K562 (cell line): ENCODE measurements at regions not wholly inside any gene's neighbourhood (a gene's known extent, or its start where the extent isn't known, plus 50 kb on each side); places are given as distances from the start of the nearest gene placed in this dataset.

Experiments used
- ATAC-seq: fragments of 200-7000 bp; cut with Tn5 transposase; 3 replicates; pipeline ENCODE4 v1.9.1; 2020; ENCODE audit warnings: moderate library complexity
- BruUV-seq: library from RNA; stranded (reverse); fragments of 400-500 nt; replicated peaks from 2 replicates; lab custom pipeline; 2021; lab: Mats Ljungman, UMichigan
- CTCF ChIA-PET: fragments of 300-600 bp; formaldehyde crosslinking; extraction: SDS; loops from one replicate; lab custom pipeline; 2021; ENCODE audit warnings: low intra/inter-chr PET ratio; lab: Yijun Ruan, JAX
- POLR2A ChIA-PET: fragments of 300-600, 350-650 bp; sonication (Branson Sonifier 250); formaldehyde crosslinking; extraction: SDS; loops from one replicate; lab custom pipeline; 2021; ENCODE audit warnings: antibody characterized with exemption, inconsistent platforms; lab: Yijun Ruan, JAX
- DNase-seq, 4 experiments: peaks; one replicate each; pipeline versions ENCODE4 v3.0.0 to v3.0.0-alpha.2; 2011 to 2018; ENCODE audit warnings: low spot score in 3 of 4, mixed read lengths in 3 of 4; ENCODE audit errors: extremely low read depth in 1 of 4
- FAIRE-seq: peaks from 2 replicates; lab custom pipeline; 2011; peaks lifted over from hg19 to GRCh38; lab: Jason Lieb, UNC
- H2AFZ ChIP-seq: 2 replicates; pipeline ENCODE4 v1.6.0; 2011; ENCODE audit warnings: low read depth, low read length, control low read depth, inconsistent platforms
- H3K27ac ChIP-seq: fragments of 200-600 bp; 3 replicates; pipeline ENCODE4 v1.8.0; 2011; ENCODE audit warnings: low read depth, mild to moderate bottlenecking, control low read depth, inconsistent platforms, low read length, moderate library complexity, mixed read lengths; ENCODE audit errors: extremely low read depth
- H3K27me3 ChIP-seq, 2 experiments: fragments of 300-600 bp in 1 of 2; 2 replicates in 1 of 2; 3 replicates in 1 of 2; pipeline versions ENCODE4 v1.6.0 to v1.8.0; 2011; ENCODE audit warnings: inconsistent platforms in 2 of 2, low read length in 2 of 2, mild to moderate bottlenecking in 1 of 2, mixed read lengths in 1 of 2, moderate library complexity in 1 of 2; ENCODE audit not compliant: control insufficient read depth in 2 of 2, insufficient read depth in 2 of 2
- H3K36me3 ChIP-seq: fragments of 300-600 bp; 3 replicates; pipeline ENCODE4 v1.8.0; 2011; ENCODE audit warnings: mild to moderate bottlenecking, low read length, inconsistent platforms; ENCODE audit not compliant: control insufficient read depth, insufficient read depth
- H3K4me1 ChIP-seq, 2 experiments: fragments of 200-600 bp in 1 of 2; replicated peaks in 1 of 2; 2 replicates in 1 of 2; 3 replicates in 1 of 2; pipeline versions ENCODE4 v1.5.1 to v1.8.0; 2011; ENCODE audit warnings: inconsistent platforms in 2 of 2, low read length in 2 of 2, mild to moderate bottlenecking in 1 of 2, mixed read lengths in 1 of 2, moderate library complexity in 1 of 2; ENCODE audit not compliant: control insufficient read depth in 2 of 2, insufficient read depth in 2 of 2
- H3K4me2 ChIP-seq: 2 replicates; pipeline ENCODE4 v1.6.1; 2011; ENCODE audit warnings: low read length, control low read depth, inconsistent platforms, mixed read lengths; ENCODE audit not compliant: insufficient read depth
- H3K4me3 ChIP-seq: fragments of 200-600 bp; sonication (generic), shearing (Covaris generic); 2 replicates; pipeline ENCODE4 v1.5.1; 2016; ENCODE audit warnings: control low read depth, inconsistent platforms
- H3K79me2 ChIP-seq: fragments of 200-600 bp; 3 replicates; pipeline ENCODE4 v1.8.0; 2011; ENCODE audit warnings: low read length, inconsistent platforms; ENCODE audit not compliant: control insufficient read depth, insufficient read depth
- H3K9ac ChIP-seq, 2 experiments: 2 replicates each; pipeline versions ENCODE4 v1.6.0 to v1.6.1; 2011; ENCODE audit warnings: low read depth in 2 of 2, low read length in 2 of 2, control low read depth in 1 of 2, inconsistent platforms in 1 of 2, mild to moderate bottlenecking in 1 of 2, mixed read lengths in 1 of 2; ENCODE audit not compliant: insufficient read depth in 1 of 2
- H3K9me1 ChIP-seq: one replicate; pipeline ENCODE4 v1.6.0; 2011; ENCODE audit warnings: inconsistent platforms, mild to moderate bottlenecking, low read length, moderate library complexity; ENCODE audit not compliant: control insufficient read depth, insufficient read depth
- H3K9me3 ChIP-seq: replicated peaks from 2 replicates; pipeline ENCODE4 v1.5.1; 2011; ENCODE audit warnings: low read depth, low read length, inconsistent platforms; ENCODE audit not compliant: control insufficient read depth, insufficient read depth
- H4K20me1 ChIP-seq: replicated peaks from 2 replicates; pipeline ENCODE4 v1.6.1; 2011; ENCODE audit warnings: low read length, inconsistent platforms, mixed read lengths; ENCODE audit not compliant: control insufficient read depth, insufficient read depth
- ATF7 ChIP-seq: fragments of 450-650 bp; IDR thresholded peaks from 2 replicates; pipeline ENCODE4 v1.7.1; 2014; ENCODE audit warnings: mild to moderate bottlenecking, moderate library complexity
- CCNT2 ChIP-seq: IDR thresholded peaks from 2 replicates; pipeline ENCODE4 v1.6.1; 2011; ENCODE audit warnings: borderline replicate concordance, low read depth, mild to moderate bottlenecking, moderate library complexity, mixed read lengths, low read length; ENCODE audit not compliant: insufficient read length; ENCODE audit errors: extremely low read depth
- IFI16 ChIP-seq: fragments of 250-450 bp; sonication (Bioruptor Pico); IDR thresholded peaks from 2 replicates; pipeline ENCODE4 v2.1.2; 2022; ENCODE audit warnings: mild to moderate bottlenecking, inconsistent platforms
- RBBP5 ChIP-seq: fragments of 200-600 bp; sonication (generic); IDR thresholded peaks from 2 replicates; pipeline ENCODE4 v1.6.1; 2012; ENCODE audit warnings: borderline replicate concordance, mild to moderate bottlenecking, low read length, control low read depth, inconsistent platforms; ENCODE audit not compliant: insufficient read depth, poor library complexity, severe bottlenecking
- SMARCA4 ChIP-seq: fragments of 450-650 bp; IDR thresholded peaks from 2 replicates; pipeline ENCODE4 v1.6.1; 2016
- TAF9B ChIP-seq: fragments of 450-650 bp; IDR thresholded peaks from 2 replicates; pipeline ENCODE4 v1.6.1; 2018; ENCODE audit warnings: mild to moderate bottlenecking; ENCODE audit not compliant: partially characterized antibody
- ZNF780A ChIP-seq: fragments of 250-450 bp; sonication (Bioruptor Pico); IDR thresholded peaks from 2 replicates; pipeline ENCODE4 v1.5.0; 2021; ENCODE audit warnings: mild to moderate bottlenecking
- WGBS: fragments of 100-300 bp; shearing (Covaris generic); methylation state at CpG from one replicate; pipeline ENCODE4 v1.1.6; 2016; ENCODE audit warnings: low coverage, mixed read lengths; ENCODE audit not compliant: insufficient coverage; ENCODE audit errors: missing lambda C conversion rate; 5-methylcytosine and 5-hydroxymethylcytosine counted together
- in situ Hi-C: fragments of 300-500 bp; cut with MboI; formaldehyde crosslinking; loops from 4 replicates; pipeline ENCODE4 v1.15.0; 2018; ENCODE audit warnings: inconsistent platforms, mixed read lengths
- intact Hi-C: fragments of 100-400 bp; cut with micrococcal nuclease; formaldehyde crosslinking; loops from 2 replicates; pipeline ENCODE4 v1.14.2; 2022
- TF ChIP-seq, protein P1 (sequence below), 2 experiments: IDR thresholded peaks; 2 replicates each; pipeline ENCODE4 v1.6.1; 2011; ENCODE audit warnings: borderline replicate concordance in 1 of 2, control low read depth in 1 of 2, low read depth in 1 of 2, low read length in 1 of 2, mild to moderate bottlenecking in 1 of 2, mixed read lengths in 1 of 2, moderate library complexity in 1 of 2; ENCODE audit not compliant: insufficient read depth in 1 of 2, insufficient read length in 1 of 2, poor library complexity in 1 of 2, severe bottlenecking in 1 of 2; ENCODE audit errors: extremely low read depth in 1 of 2
- TF ChIP-seq, protein P2 (sequence below): sonication (generic); formaldehyde crosslinking; IDR thresholded peaks from 2 replicates; pipeline ENCODE4 v1.8.1; 2023; ENCODE audit warnings: missing genetic modification reagents, mild to moderate bottlenecking, borderline replicate concordance
- TF ChIP-seq, protein P3 (sequence below): fragments of 250-450 bp; sonication (Bioruptor Pico); IDR thresholded peaks from 2 replicates; pipeline ENCODE4 v1.5.0; 2020; ENCODE audit warnings: mild to moderate bottlenecking
- TF ChIP-seq, protein P4 (sequence below), 2 experiments: IDR thresholded peaks; 2 replicates each; pipeline ENCODE4 v1.6.1; 2012; ENCODE audit warnings: improper control_type of control experiment in 2 of 2, low read depth in 2 of 2, low read length in 2 of 2, borderline replicate concordance in 1 of 2

DNA sequence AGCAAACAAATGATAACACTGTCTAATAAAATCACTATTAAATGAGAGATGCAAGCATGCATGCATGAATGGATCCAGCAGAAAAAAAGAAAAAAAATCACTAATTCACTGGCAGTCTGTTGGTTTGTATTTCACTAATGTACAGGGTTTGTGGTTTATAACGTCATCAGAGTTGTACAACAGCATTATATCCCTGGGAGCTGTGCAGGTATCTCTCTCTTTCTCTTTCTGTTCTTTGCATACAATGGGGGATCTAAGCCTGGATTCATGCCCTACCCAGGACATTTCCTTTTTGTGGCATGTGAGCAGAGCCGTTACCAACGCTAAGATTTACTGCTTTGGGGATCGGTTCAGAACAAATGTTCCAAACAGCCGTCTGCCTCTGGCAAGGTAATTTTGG is 229.5 kb downstream of the SOX2 start:
- no peak overlapping the region for H3K4me2 ChIP-seq
- FAIRE-seq (no peak), DNase-seq (no peak)
- TF ChIP-seq, protein P1, sequence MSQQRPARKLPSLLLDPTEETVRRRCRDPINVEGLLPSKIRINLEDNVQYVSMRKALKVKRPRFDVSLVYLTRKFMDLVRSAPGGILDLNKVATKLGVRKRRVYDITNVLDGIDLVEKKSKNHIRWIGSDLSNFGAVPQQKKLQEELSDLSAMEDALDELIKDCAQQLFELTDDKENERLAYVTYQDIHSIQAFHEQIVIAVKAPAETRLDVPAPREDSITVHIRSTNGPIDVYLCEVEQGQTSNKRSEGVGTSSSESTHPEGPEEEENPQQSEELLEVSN (IDR thresholded peaks at IDR 0.05; ENCODE audit: borderline replicate concordance in 1 of 2, extremely low read depth in 1 of 2, insufficient read depth in 1 of 2, insufficient read length in 1 of 2, low read depth in 1 of 2, low read length in 1 of 2, poor library complexity in 1 of 2, severe bottlenecking in 1 of 2) = no peak
- TF ChIP-seq, protein P2, sequence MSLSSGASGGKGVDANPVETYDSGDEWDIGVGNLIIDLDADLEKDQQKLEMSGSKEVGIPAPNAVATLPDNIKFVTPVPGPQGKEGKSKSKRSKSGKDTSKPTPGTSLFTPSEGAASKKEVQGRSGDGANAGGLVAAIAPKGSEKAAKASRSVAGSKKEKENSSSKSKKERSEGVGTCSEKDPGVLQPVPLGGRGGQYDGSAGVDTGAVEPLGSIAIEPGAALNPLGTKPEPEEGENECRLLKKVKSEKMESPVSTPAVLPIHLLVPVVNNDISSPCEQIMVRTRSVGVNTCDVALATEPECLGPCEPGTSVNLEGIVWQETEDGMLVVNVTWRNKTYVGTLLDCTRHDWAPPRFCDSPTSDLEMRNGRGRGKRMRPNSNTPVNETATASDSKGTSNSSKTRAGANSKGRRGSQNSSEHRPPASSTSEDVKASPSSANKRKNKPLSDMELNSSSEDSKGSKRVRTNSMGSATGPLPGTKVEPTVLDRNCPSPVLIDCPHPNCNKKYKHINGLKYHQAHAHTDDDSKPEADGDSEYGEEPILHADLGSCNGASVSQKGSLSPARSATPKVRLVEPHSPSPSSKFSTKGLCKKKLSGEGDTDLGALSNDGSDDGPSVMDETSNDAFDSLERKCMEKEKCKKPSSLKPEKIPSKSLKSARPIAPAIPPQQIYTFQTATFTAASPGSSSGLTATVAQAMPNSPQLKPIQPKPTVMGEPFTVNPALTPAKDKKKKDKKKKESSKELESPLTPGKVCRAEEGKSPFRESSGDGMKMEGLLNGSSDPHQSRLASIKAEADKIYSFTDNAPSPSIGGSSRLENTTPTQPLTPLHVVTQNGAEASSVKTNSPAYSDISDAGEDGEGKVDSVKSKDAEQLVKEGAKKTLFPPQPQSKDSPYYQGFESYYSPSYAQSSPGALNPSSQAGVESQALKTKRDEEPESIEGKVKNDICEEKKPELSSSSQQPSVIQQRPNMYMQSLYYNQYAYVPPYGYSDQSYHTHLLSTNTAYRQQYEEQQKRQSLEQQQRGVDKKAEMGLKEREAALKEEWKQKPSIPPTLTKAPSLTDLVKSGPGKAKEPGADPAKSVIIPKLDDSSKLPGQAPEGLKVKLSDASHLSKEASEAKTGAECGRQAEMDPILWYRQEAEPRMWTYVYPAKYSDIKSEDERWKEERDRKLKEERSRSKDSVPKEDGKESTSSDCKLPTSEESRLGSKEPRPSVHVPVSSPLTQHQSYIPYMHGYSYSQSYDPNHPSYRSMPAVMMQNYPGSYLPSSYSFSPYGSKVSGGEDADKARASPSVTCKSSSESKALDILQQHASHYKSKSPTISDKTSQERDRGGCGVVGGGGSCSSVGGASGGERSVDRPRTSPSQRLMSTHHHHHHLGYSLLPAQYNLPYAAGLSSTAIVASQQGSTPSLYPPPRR (CRISPR knock-in tag) = no peak
- TF ChIP-seq RBBP5 (no peak), SMARCA4 (no peak), CCNT2 (no peak), TAF9B (no peak), IFI16 (CRISPR knock-in tag) (no peak), ZNF780A (CRISPR knock-in tag) (no peak), ATF7 (no peak)
- TF ChIP-seq, protein P3, sequence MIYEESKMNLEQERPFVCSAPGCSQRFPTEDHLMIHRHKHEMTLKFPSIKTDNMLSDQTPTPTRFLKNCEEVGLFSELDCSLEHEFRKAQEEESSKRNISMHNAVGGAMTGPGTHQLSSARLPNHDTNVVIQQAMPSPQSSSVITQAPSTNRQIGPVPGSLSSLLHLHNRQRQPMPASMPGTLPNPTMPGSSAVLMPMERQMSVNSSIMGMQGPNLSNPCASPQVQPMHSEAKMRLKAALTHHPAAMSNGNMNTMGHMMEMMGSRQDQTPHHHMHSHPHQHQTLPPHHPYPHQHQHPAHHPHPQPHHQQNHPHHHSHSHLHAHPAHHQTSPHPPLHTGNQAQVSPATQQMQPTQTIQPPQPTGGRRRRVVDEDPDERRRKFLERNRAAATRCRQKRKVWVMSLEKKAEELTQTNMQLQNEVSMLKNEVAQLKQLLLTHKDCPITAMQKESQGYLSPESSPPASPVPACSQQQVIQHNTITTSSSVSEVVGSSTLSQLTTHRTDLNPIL (CRISPR knock-in tag) = no peak
- TF ChIP-seq, protein P4, sequence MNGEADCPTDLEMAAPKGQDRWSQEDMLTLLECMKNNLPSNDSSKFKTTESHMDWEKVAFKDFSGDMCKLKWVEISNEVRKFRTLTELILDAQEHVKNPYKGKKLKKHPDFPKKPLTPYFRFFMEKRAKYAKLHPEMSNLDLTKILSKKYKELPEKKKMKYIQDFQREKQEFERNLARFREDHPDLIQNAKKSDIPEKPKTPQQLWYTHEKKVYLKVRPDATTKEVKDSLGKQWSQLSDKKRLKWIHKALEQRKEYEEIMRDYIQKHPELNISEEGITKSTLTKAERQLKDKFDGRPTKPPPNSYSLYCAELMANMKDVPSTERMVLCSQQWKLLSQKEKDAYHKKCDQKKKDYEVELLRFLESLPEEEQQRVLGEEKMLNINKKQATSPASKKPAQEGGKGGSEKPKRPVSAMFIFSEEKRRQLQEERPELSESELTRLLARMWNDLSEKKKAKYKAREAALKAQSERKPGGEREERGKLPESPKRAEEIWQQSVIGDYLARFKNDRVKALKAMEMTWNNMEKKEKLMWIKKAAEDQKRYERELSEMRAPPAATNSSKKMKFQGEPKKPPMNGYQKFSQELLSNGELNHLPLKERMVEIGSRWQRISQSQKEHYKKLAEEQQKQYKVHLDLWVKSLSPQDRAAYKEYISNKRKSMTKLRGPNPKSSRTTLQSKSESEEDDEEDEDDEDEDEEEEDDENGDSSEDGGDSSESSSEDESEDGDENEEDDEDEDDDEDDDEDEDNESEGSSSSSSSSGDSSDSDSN (IDR thresholded peaks at IDR 0.05; ENCODE audit: borderline replicate concordance in 1 of 2, low read depth in 2 of 2, low read length in 2 of 2) = no peak

More for the DNA sequence above, 229.5 kb downstream of the SOX2 start:
- Histone ChIP-seq H3K9ac (no peak overlapping the region), H3K9me1 (no peaks in the 10 kb centered on the region), H3K4me1 (no peaks in the 10 kb centered on the region; a peak in 1 of 5 replicates), H4K20me1 (no peaks in the 10 kb centered on the region), H3K27ac (no peak overlapping the region), H3K27me3 (no peaks in the 10 kb centered on the region), H3K79me2 (no peaks in the 10 kb centered on the region), H3K36me3 (no peaks in the 10 kb centered on the region), H2AFZ (no peak overlapping the region), H3K9me3 (no peaks in the 10 kb centered on the region), H3K4me3 (no peak overlapping the region)
- in situ Hi-C loops = no loop called here
- intact Hi-C loops = no loop called here
- no TSS peak for BruUV-seq
- ChIA-PET CTCF (no interaction called here), POLR2A (no interaction called here)
- under 1% methylated on average over 5 of the region's 5 CpGs for WGBS
- ATAC-seq = no peak
